IMR-90 (cell line): ENCODE measurements at regions not wholly inside any gene's neighbourhood (a gene's known extent, or its start where the extent isn't known, plus 50 kb on each side); places are given as distances from the start of the nearest gene placed in this dataset.
A peak's percentile ranks its signal among the peaks of the same experiment; 100 is the strongest.

ENCODE experiments used
- ATAC-seq: fragments of 200-7000 bp; cut with Tn5 transposase; 2 replicates; pipeline ENCODE4 v1.9.1; 2020; ENCODE audit warnings: low read depth, mild to moderate bottlenecking, moderate library complexity
- BruUV-seq: library from RNA; stranded (reverse); fragments of 400-500 nt; replicated peaks from 2 replicates; lab custom pipeline; 2021; lab: Mats Ljungman, UMichigan
- CTCF ChIA-PET: fragments of 300-600 bp; formaldehyde crosslinking; extraction: SDS; loops from one replicate; lab custom pipeline; 2021; ENCODE audit warnings: antibody characterized with exemption; lab: Yijun Ruan, JAX
- POLR2A ChIA-PET: fragments of 300-600 bp; sonication (Branson Sonifier 250); formaldehyde crosslinking; loops from one replicate; lab custom pipeline; 2022; ENCODE audit warnings: antibody characterized with exemption; ENCODE audit not compliant: unreplicated experiment; lab: Charles Lee
- DNase-seq: peaks from one replicate; pipeline ENCODE4 v3.0.0; 2013
- H2AFZ ChIP-seq: replicated peaks from 2 replicates; pipeline ENCODE3; 2013; ENCODE audit warnings: low read length, mild to moderate bottlenecking; ENCODE audit not compliant: poor library complexity
- H2AK5ac ChIP-seq: 2 replicates; pipeline ENCODE4 v1.6.1; 2013; ENCODE audit warnings: low read depth, low read length, inconsistent platforms
- H2AK9ac ChIP-seq: replicated peaks from 2 replicates; pipeline ENCODE3; 2013; ENCODE audit warnings: mild to moderate bottlenecking, low read depth, low read length, moderate library complexity; ENCODE audit not compliant: poor library complexity
- H2BK120ac ChIP-seq: 2 replicates; pipeline ENCODE4 v1.6.1; 2013; ENCODE audit warnings: low read depth, low read length, inconsistent platforms
- H2BK15ac ChIP-seq: 3 replicates; pipeline ENCODE4 v1.6.1; 2013; ENCODE audit warnings: low read depth, low read length, inconsistent platforms
- H2BK20ac ChIP-seq: 2 replicates; pipeline ENCODE4 v1.6.1; 2013; ENCODE audit warnings: low read depth, mild to moderate bottlenecking, inconsistent platforms, low read length, moderate library complexity
- H2BK5ac ChIP-seq: 2 replicates; pipeline ENCODE4 v1.6.1; 2013; ENCODE audit warnings: mild to moderate bottlenecking, low read depth, low read length, inconsistent platforms; ENCODE audit not compliant: poor library complexity, severe bottlenecking
- H3K14ac ChIP-seq: replicated peaks from 2 replicates; pipeline ENCODE4 v1.6.1; 2013; ENCODE audit warnings: low read depth, low read length, inconsistent platforms
- H3K18ac ChIP-seq: 2 replicates; pipeline ENCODE4 v1.6.1; 2013; ENCODE audit warnings: low read depth, low read length, control low read depth
- H3K23ac ChIP-seq: 2 replicates; pipeline ENCODE4 v1.6.1; 2013; ENCODE audit warnings: low read depth, low read length, inconsistent platforms
- H3K27ac ChIP-seq: 2 replicates; pipeline ENCODE4 v1.5.1; 2013; ENCODE audit warnings: mild to moderate bottlenecking, control low read depth, low read length; ENCODE audit not compliant: insufficient read depth
- H3K27me3 ChIP-seq: 2 replicates; pipeline ENCODE4 v1.6.1; 2013; ENCODE audit warnings: low read length; ENCODE audit not compliant: control insufficient read depth, insufficient read depth
- H3K36me3 ChIP-seq: 2 replicates; pipeline ENCODE4 v1.6.1; 2013; ENCODE audit warnings: low read length, mixed read lengths; ENCODE audit not compliant: control insufficient read depth, insufficient read depth
- H3K4ac ChIP-seq: 2 replicates; pipeline ENCODE4 v1.6.1; 2013; ENCODE audit warnings: low read depth, low read length, inconsistent platforms
- H3K4me1 ChIP-seq: 2 replicates; pipeline ENCODE4 v1.6.1; 2013; ENCODE audit warnings: low read length, mixed read lengths; ENCODE audit not compliant: control insufficient read depth, insufficient read depth
- H3K4me2 ChIP-seq: 2 replicates; pipeline ENCODE4 v1.6.1; 2013; ENCODE audit warnings: low read depth, mild to moderate bottlenecking, control low read depth, low read length, moderate library complexity
- H3K4me3 ChIP-seq: 2 replicates; pipeline ENCODE4 v1.5.1; 2013; ENCODE audit warnings: low read depth, mild to moderate bottlenecking, control low read depth, low read length, moderate library complexity; ENCODE audit not compliant: insufficient read depth
- H3K56ac ChIP-seq: 2 replicates; pipeline ENCODE4 v1.6.1; 2013; ENCODE audit warnings: low read length, inconsistent platforms; ENCODE audit not compliant: insufficient read depth; ENCODE audit errors: extremely low read depth
- H3K79me1 ChIP-seq, 2 experiments: 2 replicates each; pipeline ENCODE4 v1.6.1; 2013; ENCODE audit warnings: low read length in 2 of 2, inconsistent platforms in 1 of 2, low read depth in 1 of 2
- H3K9ac ChIP-seq: 2 replicates; pipeline ENCODE4 v1.6.1; 2013; ENCODE audit warnings: low read depth, low read length, control low read depth
- H3K9me1 ChIP-seq: 2 replicates; pipeline ENCODE4 v1.6.1; 2013; ENCODE audit warnings: low read length, inconsistent platforms; ENCODE audit not compliant: insufficient read depth
- H3K9me3 ChIP-seq: 2 replicates; pipeline ENCODE4 v1.6.1; 2013; ENCODE audit warnings: low read length; ENCODE audit not compliant: control insufficient read depth, insufficient read depth
- H4K20me1 ChIP-seq: 2 replicates; pipeline ENCODE4 v1.6.1; 2013; ENCODE audit warnings: low read length, inconsistent platforms; ENCODE audit not compliant: insufficient read depth
- H4K5ac ChIP-seq: 2 replicates; pipeline ENCODE4 v1.6.1; 2013; ENCODE audit warnings: mild to moderate bottlenecking, low read depth, low read length, control low read depth
- H4K8ac ChIP-seq, 2 experiments: 2 replicates each; pipeline ENCODE4 v1.6.1; 2013; ENCODE audit warnings: low read depth in 2 of 2, low read length in 2 of 2, control low read depth in 1 of 2, inconsistent platforms in 1 of 2
- H4K91ac ChIP-seq: 2 replicates; pipeline ENCODE4 v1.6.1; 2013; ENCODE audit warnings: low read depth, low read length, inconsistent platforms; ENCODE audit not compliant: insufficient read depth
- ELK1 ChIP-seq: fragments of 150-350 bp; IDR thresholded peaks from 2 replicates; pipeline ENCODE4 v1.6.1; 2016; ENCODE audit warnings: low read depth, mild to moderate bottlenecking, low read length, moderate library complexity, borderline replicate concordance
- MAFK ChIP-seq: IDR thresholded peaks from 2 replicates; pipeline ENCODE4 v1.6.1; 2012; ENCODE audit warnings: low read depth, low read length, improper control_type of control experiment
- NFE2L2 ChIP-seq: fragments of 150-350 bp; IDR thresholded peaks from 2 replicates; pipeline ENCODE4 v1.6.1; 2016; ENCODE audit warnings: low read depth, mild to moderate bottlenecking, low read length
- USF2 ChIP-seq: fragments of 150-350 bp; IDR thresholded peaks from 2 replicates; pipeline ENCODE4 v1.6.1; 2017; ENCODE audit warnings: mild to moderate bottlenecking, antibody characterized with exemption, low read length, low read depth
- dilution Hi-C: fragments of 300-500 bp; cut with HindIII; formaldehyde crosslinking; loops from one replicate; pipeline ENCODE4 v1.14.3; 2018; ENCODE audit warnings: low sequenced_read_pairs; ENCODE audit not compliant: unreplicated experiment
- in situ Hi-C: fragments of 300-500 bp; cut with MboI; formaldehyde crosslinking; loops from 3 replicates; pipeline ENCODE4 v1.14.3; 2019; ENCODE audit warnings: low sequenced_read_pairs, inconsistent platforms, mixed read lengths
- intact Hi-C: fragments of 100-400 bp; cut with micrococcal nuclease; formaldehyde crosslinking; loops from 2 replicates; pipeline ENCODE4 v1.10.0; 2022

- intact Hi-C loops (loop anchor here (10.0 kb wide), 1 partner anchor 82 kb away; no protein-coding TSS in a partner anchor), in situ Hi-C loops (no loop called here), dilution Hi-C loops (no loop called here)
- Histone ChIP-seq H2AFZ (no peak overlapping the region), H3K14ac (no peak overlapping the region), H2BK5ac (no peak overlapping the region), H3K4me2 (no peak overlapping the region), H2AK5ac (no peak overlapping the region), H2AK9ac (no peak overlapping the region), H3K79me1 (no peaks in the 10 kb centered on the region; a peak in 1 of 4 replicates), H3K56ac (no peak overlapping the region), H2BK15ac (no peak overlapping the region), H3K9ac (no peak overlapping the region), H3K4me3 (no peak overlapping the region), H2BK20ac (no peak overlapping the region), H3K27me3 (no peaks in the 10 kb centered on the region), H4K91ac (no peak overlapping the region), H3K9me3 (no peaks in the 10 kb centered on the region), H4K8ac (no peak overlapping the region), H3K36me3 (no peaks in the 10 kb centered on the region), H3K27ac (no peak overlapping the region), H3K4ac (no peak overlapping the region), H2BK120ac (no peak overlapping the region), H3K18ac (no peak overlapping the region), H3K4me1 (no peaks in the 10 kb centered on the region), H4K20me1 (no peaks in the 10 kb centered on the region), H4K5ac (no peak overlapping the region), H3K9me1 (no peaks in the 10 kb centered on the region), H3K23ac (no peak overlapping the region)
- TF ChIP-seq USF2 (no peak), MAFK (no peak), ELK1 (no peak), NFE2L2 (no peak)
- BruUV-seq, result no TSS peak
- POLR2A ChIA-PET, result no interaction called here
- ATAC-seq (peak; percentile 35), DNase-seq (peak; percentile 17)
- CTCF ChIA-PET, result no interaction called here
These were observed 164.4 kb downstream of the LIPI start for GRCh38 chr21:14046401-14046800.
